DOHH2 (cell line): ENCODE measurements at regions not wholly inside any gene's neighbourhood (a gene's known extent, or its start where the extent isn't known, plus 50 kb on each side); places are given as distances from the start of the nearest gene placed in this dataset.

Source experiments
- H3F3A ChIP-seq: fragments of 200-600 bp; sonication (generic), shearing (Covaris generic); 2 replicates; pipeline ENCODE4 v1.6.0; 2016; ENCODE audit warnings: antibody characterized with exemption, mild to moderate bottlenecking; ENCODE audit not compliant: control insufficient read depth, insufficient read depth
- H3K27ac ChIP-seq: fragments of 200-600 bp; sonication (generic); 2 replicates; pipeline ENCODE4 v1.5.1; 2014; ENCODE audit warnings: low read depth, mild to moderate bottlenecking, low read length, moderate library complexity
- H3K27me3 ChIP-seq: fragments of 200-600 bp; sonication (generic); 2 replicates; pipeline ENCODE4 v1.6.1; 2014; ENCODE audit warnings: mild to moderate bottlenecking, low read length, mixed read lengths; ENCODE audit not compliant: control insufficient read depth
- H3K36me3 ChIP-seq: fragments of 200-600 bp; sonication (generic); 2 replicates; pipeline ENCODE4 v1.6.1; 2014; ENCODE audit warnings: mild to moderate bottlenecking, low read length, moderate library complexity, mixed read lengths; ENCODE audit not compliant: control insufficient read depth
- H3K4me1 ChIP-seq: fragments of 200-600 bp; sonication (generic); 2 replicates; pipeline ENCODE4 v1.6.1; 2014; ENCODE audit warnings: mild to moderate bottlenecking, low read length, mixed read lengths; ENCODE audit not compliant: control insufficient read depth
- H3K4me2 ChIP-seq: fragments of 200-600 bp; sonication (generic); 2 replicates; pipeline ENCODE4 v1.6.0; 2014; ENCODE audit warnings: mild to moderate bottlenecking, low read length, moderate library complexity
- H3K4me3 ChIP-seq: fragments of 200-600 bp; sonication (generic); 2 replicates; pipeline ENCODE4 v1.5.1; 2014; ENCODE audit warnings: mild to moderate bottlenecking, low read length, mixed read lengths
- H3K79me2 ChIP-seq: fragments of 200-600 bp; sonication (generic); 2 replicates; pipeline ENCODE4 v1.6.1; 2014; ENCODE audit warnings: mild to moderate bottlenecking, low read length, mixed read lengths; ENCODE audit not compliant: control insufficient read depth
- H3K9me2 ChIP-seq: fragments of 200-600 bp; sonication (generic); replicated peaks from 2 replicates; pipeline ENCODE4 v1.6.1; 2014; ENCODE audit warnings: mild to moderate bottlenecking, low read length, mixed read lengths; ENCODE audit not compliant: control insufficient read depth
- H3K9me3 ChIP-seq: fragments of 200-600 bp; sonication (generic); 2 replicates; pipeline ENCODE4 v1.6.1; 2014; ENCODE audit warnings: antibody characterized with exemption, low read length, mixed read lengths; ENCODE audit not compliant: control insufficient read depth, insufficient read depth
- H4K20me1 ChIP-seq: fragments of 200-600 bp; sonication (generic); 2 replicates; pipeline ENCODE4 v1.6.0; 2014; ENCODE audit warnings: low read depth, mild to moderate bottlenecking, antibody characterized with exemption, low read length, moderate library complexity; ENCODE audit not compliant: control insufficient read depth, insufficient read depth
- CTCF ChIP-seq: fragments of 200-600 bp; sonication (generic); IDR thresholded peaks from one replicate; pipeline ENCODE4 v1.5.1; 2014; ENCODE audit warnings: antibody characterized with exemption, mild to moderate bottlenecking, low read depth, low read length; ENCODE audit not compliant: poor library complexity, severe bottlenecking
- EZH2phosphoT487 ChIP-seq: fragments of 200-600 bp; sonication (generic); IDR thresholded peaks from 2 replicates; pipeline ENCODE4 v1.6.1; 2017; ENCODE audit warnings: borderline replicate concordance, mild to moderate bottlenecking, antibody characterized with exemption, low read length, moderate library complexity, mixed read lengths

- no peak overlapping the region for H3K27ac ChIP-seq
These were observed 96.9 kb downstream of the CEBPB start for GRCh38 chr20:50287512-50287911.

GRCh38 chr20:50288128-50288623, 97.5 kb downstream of the CEBPB start:
- H4K20me1 ChIP-seq: no peaks in the 10 kb centered on the region
- H3K4me1 ChIP-seq: peaks cover 38% of the 10 kb centered on the region
- no peak overlapping the region for H3K4me2 ChIP-seq
- no peak for TF ChIP-seq CTCF
- TF ChIP-seq EZH2phosphoT487: no peak
- H3K79me2 ChIP-seq: no peaks in the 10 kb centered on the region
- peaks cover 11% of the 10 kb centered on the region for H3F3A ChIP-seq
- no peak overlapping the region for H3K27ac ChIP-seq
- no peaks in the 10 kb centered on the region for H3K9me2 ChIP-seq
- H3K9me3 ChIP-seq: no peaks in the 10 kb centered on the region
- H3K4me3 ChIP-seq: no peak overlapping the region
- H3K36me3 ChIP-seq: no peaks in the 10 kb centered on the region
- H3K27me3 ChIP-seq: peaks cover 4% of the 10 kb centered on the region

More at GRCh38 chr20:50287512-50287911, 96.9 kb downstream of the CEBPB start:
- H3F3A ChIP-seq: peaks cover 11% of the 10 kb centered on the region
- H3K4me3 ChIP-seq: no peak overlapping the region
- no peaks in the 10 kb centered on the region for H3K79me2 ChIP-seq
- no peaks in the 10 kb centered on the region for H3K36me3 ChIP-seq
- H4K20me1 ChIP-seq: no peaks in the 10 kb centered on the region
- H3K9me2 ChIP-seq: no peaks in the 10 kb centered on the region
- H3K27me3 ChIP-seq: no peaks in the 10 kb centered on the region
- H3K4me2 ChIP-seq: no peak overlapping the region
- no peak for TF ChIP-seq CTCF
- TF ChIP-seq EZH2phosphoT487: no peak
- H3K9me3 ChIP-seq: no peaks in the 10 kb centered on the region
- H3K4me1 ChIP-seq: peaks cover 38% of the 10 kb centered on the region

- Histone ChIP-seq H4K20me1 (no peaks in the 10 kb centered on the region), H3K27ac (no peak overlapping the region), H3K4me3 (no peak overlapping the region), H3K9me2 (no peaks in the 10 kb centered on the region), H3K4me1 (peaks cover 25% of the 10 kb centered on the region), H3K36me3 (no peaks in the 10 kb centered on the region), H3K9me3 (no peaks in the 10 kb centered on the region), H3K79me2 (no peaks in the 10 kb centered on the region), H3K27me3 (peaks cover 6% of the 10 kb centered on the region), H3F3A (peaks cover 11% of the 10 kb centered on the region), H3K4me2 (no peak overlapping the region)
- TF ChIP-seq CTCF: no peak
- TF ChIP-seq EZH2phosphoT487: no peak
These were observed 99.0 kb downstream of the CEBPB start for GRCh38 chr20:50289581-50289980.

- no peaks in the 10 kb centered on the region for H3K79me2 ChIP-seq
- no peaks in the 10 kb centered on the region for H3K9me3 ChIP-seq
- H3K27ac ChIP-seq: no peak overlapping the region
- H3K27me3 ChIP-seq: peaks cover 8% of the 10 kb centered on the region
- TF ChIP-seq EZH2phosphoT487 (no peak), CTCF (no peak)
- peaks cover 11% of the 10 kb centered on the region for H3F3A ChIP-seq
- no peaks in the 10 kb centered on the region for H3K9me2 ChIP-seq
- H4K20me1 ChIP-seq: no peaks in the 10 kb centered on the region
- H3K4me2 ChIP-seq: no peak overlapping the region
- no peaks in the 10 kb centered on the region for H3K36me3 ChIP-seq
- peaks cover 20% of the 10 kb centered on the region for H3K4me1 ChIP-seq
- H3K4me3 ChIP-seq: no peak overlapping the region
These were observed 99.5 kb downstream of the CEBPB start for GRCh38 chr20:50290112-50290511.
